ENCODE measurements at regions not wholly inside any gene's neighbourhood (a gene's known extent, or its start where the extent isn't known, plus 50 kb on each side); places are given as distances from the start of the nearest gene placed in this dataset.

DNA sequence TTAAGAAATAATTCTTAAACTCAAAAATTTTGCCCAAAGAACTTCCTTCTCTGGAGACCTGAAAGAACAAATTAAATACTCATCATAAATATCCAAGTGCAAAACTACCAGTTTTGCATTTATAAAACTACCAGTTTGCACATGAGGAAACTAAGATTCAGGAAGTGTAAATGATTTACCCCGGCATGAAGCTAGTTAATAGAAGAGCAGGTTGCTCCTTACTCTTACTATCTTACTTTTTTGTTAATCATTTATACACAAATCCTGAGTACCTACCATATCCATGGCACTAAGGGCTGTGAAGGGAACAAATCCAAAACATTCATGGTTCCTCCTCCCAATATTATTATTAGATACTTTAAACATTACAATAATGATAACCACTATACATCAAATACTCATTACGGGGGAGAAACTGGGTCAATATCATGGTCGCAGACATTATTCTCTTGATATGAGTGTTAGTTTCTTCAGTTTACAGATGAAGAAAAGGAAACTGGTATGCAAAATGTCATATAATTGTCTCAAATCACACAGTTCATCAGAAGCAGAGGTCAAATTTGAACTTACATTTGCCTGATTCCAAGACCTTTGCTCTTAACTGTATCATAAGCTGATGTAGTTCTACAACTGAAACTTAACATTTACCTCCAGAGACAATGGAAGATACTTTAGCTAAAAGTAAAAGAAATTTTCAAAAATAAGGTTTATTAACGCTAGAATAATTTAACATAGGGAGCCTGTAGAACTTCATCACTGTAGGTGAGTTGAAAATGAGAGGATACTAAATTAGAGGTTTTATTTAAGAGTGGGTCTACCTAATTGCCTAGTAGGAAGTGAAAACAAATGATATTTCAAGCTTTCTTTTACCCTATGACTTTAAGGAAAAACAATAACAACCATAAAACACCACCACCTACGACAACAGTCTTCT, 74.5 kb downstream of the FAM76B start:
- TF ChIP-seq, protein P1, sequence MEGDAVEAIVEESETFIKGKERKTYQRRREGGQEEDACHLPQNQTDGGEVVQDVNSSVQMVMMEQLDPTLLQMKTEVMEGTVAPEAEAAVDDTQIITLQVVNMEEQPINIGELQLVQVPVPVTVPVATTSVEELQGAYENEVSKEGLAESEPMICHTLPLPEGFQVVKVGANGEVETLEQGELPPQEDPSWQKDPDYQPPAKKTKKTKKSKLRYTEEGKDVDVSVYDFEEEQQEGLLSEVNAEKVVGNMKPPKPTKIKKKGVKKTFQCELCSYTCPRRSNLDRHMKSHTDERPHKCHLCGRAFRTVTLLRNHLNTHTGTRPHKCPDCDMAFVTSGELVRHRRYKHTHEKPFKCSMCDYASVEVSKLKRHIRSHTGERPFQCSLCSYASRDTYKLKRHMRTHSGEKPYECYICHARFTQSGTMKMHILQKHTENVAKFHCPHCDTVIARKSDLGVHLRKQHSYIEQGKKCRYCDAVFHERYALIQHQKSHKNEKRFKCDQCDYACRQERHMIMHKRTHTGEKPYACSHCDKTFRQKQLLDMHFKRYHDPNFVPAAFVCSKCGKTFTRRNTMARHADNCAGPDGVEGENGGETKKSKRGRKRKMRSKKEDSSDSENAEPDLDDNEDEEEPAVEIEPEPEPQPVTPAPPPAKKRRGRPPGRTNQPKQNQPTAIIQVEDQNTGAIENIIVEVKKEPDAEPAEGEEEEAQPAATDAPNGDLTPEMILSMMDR (IDR thresholded peaks at IDR 0.05; ENCODE audit: extremely low read depth in 1 of 2, insufficient read depth in 1 of 2, low read depth in 1 of 2, low read length in 2 of 2), result no peak
- TF ChIP-seq POLR2A (IDR thresholded peaks at IDR 0.05; ENCODE audit: low read depth, low read length), result no peak
- no peak for TF ChIP-seq POLR2AphosphoS5 (IDR thresholded peaks at IDR 0.05; ENCODE audit: insufficient read depth, low read depth, low read length)
- no peak for TF ChIP-seq EZH2 (IDR thresholded peaks at IDR 0.05; ENCODE audit: borderline replicate concordance, low read depth, low read length, severe bottlenecking)
- no peak for TF ChIP-seq MYC (IDR thresholded peaks at IDR 0.05; ENCODE audit: low read depth, low read length)

Measured in endothelial cell of umbilical vein (primary cell).